ENCODE measurements at regions not wholly inside any gene's neighbourhood (a gene's known extent, or its start where the extent isn't known, plus 50 kb on each side); places are given as distances from the start of the nearest gene placed in this dataset.
"Not testable (repeated sequence)": the region's sequence is repeated elsewhere in the genome, so short reads cannot be mapped to it uniquely, and the experiment has no call there.

DNA sequence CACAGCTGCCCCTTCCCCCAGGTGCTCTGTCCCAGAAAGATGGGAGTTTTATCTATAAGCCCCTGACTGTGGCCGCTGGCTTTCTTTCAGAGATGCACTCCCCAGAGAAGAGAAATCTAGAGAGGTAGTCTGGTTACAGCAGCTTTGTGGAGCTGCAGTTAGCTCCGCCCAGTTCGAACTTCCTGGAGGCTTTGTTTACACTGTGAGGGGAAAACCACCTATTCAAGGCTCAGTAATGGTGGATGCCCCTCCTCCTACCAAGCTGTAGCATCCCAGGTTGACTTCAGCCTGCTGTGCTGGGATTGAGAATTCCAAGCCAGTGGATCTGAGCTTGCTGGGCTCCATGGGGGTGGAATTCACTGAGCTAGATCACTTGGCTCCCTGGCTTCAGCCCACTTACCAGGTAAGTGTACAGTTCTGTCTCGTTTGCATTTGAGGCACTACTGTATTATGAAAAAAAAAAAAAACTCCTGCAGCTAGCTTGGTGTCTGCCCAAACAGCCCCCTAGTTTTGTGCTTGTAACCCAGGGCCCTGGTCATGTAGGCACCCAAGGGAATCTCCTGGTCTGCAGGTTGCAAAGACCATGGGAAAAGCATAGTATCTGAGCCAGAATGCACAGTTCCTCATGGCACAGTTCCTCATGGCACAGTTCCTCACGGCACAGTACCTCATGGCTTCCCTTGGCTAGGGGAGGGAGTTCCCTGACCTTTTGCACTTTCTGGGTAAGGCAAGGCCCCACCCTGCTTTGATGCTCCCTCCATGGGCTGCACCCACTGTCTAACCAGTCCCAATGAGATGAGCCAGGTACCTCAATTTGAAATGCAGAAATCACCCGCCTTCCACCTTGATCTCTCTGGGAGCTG is 275.0 kb downstream of the CENPW start:
- DNase-seq = no peak

DNA sequence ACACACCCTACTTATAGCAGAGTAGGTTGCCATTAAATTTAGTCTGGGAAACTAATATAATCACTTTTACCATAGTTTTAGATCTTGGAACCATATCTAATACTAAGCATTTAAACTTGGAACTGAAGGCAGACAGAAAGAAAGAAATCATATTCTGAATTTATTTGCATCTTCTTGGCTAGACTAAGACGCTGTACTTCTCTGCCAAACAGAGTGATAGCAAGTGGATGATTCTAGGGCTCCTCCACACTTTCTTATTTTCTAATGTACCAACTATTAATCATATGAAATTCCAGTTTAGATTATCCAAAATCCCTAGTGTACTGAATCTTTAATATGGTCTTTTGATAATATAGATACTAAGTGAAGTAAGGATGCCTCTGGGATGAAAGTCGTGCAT is 277.0 kb downstream of the CENPW start:
- DNase-seq = no peak

DNA sequence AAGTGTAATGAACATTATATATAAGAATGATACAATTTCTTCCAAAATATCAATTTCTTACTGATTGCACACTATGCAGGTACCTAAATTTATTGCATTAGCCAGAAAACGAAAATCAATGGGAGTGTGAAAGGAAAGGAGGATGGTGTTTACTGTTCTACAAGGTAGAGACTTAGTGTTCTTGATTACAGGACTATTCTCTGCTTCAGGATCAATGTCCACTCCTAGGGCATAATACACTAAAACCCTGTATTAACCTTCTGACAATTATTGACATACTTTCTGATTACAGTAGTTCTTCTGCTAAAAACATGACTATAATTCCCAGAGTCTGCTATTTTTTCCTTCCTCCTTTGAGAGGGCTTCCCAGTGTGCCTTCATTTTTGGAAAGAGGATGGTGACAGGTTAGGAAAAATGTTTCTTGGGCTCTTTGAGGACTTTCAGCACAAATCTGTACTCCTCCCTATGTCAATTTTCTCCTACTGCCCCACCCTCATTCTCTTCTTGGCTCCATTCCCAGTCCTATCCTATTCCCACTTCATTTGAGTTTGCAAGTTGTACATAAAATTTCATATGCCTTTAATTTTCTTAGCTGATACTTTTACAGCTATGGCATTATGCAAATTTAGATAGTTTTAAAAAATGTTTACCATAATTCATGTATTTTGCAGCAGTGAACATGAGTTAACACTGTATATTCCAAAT is 278.9 kb downstream of the CENPW start:
- peak in 1 of 2 experiments; percentile 1 for DNase-seq

DNA sequence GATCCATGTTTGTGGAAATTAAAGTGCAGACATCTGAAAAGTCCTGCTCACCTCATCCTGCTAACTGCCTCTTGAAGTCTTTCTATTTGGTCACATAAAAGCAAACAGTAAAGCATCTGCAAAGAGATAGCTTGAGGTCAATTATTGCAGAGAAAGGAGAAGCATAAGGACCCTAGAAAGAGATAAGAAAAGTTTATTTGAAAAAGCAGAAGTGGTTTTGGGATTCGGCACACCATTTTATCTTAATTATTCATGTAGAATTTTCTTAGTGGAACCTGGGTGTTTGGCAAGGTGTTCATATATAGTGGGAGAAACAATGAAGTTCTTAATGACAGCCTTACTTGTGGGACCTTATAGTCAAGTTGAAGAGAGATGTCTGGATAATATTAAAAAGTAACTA is 280.8 kb downstream of the CENPW start:
- DNase-seq = peak in 1 of 2 experiments; percentile 24

DNA sequence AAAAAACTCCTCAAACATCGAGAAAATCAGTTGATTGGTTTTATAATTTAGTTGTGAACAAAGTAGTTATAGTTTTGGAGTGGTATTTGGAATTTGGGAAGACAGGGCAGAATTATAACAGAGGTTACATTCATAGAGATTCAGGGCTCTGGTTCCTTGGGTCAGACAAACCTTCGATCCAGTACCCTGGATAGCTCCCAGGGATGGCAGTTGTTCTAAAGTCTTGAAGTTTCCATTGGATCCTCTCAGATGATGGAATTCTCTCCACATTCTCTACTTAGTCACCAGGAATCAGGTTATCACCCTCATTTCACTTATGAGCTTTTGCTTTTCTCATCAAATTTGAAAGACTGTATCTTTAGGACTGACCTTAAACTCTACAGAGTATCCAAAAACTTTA is 285.1 kb downstream of the CENPW start:
- no peak for DNase-seq

DNA sequence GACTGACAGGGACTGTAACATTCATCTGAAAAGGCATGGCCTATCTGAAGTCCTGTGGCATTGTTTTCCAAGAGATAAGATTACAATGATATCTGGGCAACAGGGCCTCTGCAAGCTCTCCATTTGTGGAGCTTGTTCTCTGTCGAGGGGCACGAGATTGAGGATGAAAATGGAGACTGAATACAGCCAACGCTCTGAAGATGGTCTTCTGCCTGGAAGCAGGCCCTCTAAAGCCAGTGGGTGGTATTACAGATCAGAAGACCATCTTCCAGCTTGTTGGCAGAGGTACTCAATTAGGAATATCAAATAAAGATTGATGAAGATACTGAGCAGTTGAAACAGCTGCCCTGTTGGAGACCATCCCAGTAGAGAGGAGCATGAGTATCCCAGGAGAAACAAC is 288.2 kb downstream of the CENPW start:
- no peak for DNase-seq

DNA sequence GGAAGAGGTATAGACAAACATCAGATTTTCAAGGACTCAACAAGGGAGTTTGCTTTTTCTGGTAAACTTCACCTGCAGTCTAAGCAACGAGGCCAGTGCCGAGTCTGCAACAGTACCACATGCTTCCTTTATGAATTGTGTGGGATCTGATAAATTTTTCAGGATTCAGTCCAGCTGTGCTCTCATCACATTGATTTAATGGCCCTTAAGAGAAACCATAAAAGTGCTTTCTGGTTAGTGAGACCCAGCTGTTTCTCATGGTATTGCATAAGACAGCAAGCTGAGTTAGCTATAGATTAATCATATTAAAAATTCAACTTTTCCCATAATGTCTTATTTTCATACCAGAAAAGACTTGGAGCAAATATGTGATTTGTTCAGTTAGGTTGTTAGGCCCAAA is 291.4 kb downstream of the CENPW start:
- no peak for DNase-seq

DNA sequence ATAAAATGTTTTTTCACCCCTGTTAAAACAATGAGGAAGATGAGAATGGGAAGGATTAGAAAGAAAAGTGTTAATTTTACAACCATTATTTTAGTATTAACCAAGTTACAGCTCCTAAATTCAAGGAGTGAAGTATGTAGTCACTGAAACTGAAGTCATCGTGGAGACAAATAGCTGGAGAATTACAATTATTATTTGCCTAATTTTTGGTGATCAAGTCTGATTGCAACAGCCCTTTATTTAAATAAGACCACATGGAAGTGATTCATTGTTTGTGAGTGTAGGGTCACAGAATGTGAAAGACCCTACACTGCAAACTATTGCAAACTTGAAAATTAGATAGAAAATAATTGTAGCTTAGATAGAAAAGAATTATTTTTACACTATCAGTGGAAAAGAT is 292.4 kb downstream of the CENPW start:
- DNase-seq = no peak

DNA sequence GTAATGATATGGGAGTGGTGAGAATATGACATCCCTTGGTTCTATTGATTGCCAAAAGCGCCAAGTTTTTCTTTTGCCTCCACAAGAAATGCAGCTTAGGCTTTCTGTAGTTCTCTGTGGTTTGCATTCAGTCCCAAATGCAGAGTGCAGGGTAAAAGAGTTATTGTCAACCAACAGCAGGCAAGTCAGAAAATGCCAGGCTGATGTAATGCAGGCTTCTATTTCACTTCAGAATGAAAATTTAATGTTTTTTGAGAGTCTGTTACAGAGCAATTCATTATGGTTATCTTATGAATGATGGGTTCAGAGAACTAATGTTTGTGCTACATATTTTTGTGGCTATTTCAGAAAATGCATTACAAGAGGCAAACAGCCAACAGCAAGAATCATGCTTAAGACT is 293.5 kb downstream of the CENPW start:
- DNase-seq = no peak

DNA sequence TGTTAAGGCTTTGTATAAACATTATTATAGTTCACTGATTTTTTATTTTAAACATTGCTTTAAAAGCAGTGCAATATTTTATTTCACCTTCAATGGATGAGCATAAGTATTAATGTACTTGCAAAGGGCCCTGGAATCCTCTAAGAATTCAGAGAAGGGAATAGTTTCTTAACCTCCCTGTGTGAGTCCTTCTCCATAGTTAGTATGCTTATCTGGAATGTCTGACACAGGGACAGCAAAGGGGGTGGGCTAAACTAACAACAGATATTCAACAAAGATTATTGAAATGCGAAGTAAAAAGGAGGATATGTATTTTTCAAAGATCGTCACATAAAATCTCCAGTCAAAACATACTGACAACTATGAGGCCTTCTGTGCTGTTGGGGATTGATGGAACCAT is 300.4 kb downstream of the CENPW start:
- DNase-seq = no peak

DNA sequence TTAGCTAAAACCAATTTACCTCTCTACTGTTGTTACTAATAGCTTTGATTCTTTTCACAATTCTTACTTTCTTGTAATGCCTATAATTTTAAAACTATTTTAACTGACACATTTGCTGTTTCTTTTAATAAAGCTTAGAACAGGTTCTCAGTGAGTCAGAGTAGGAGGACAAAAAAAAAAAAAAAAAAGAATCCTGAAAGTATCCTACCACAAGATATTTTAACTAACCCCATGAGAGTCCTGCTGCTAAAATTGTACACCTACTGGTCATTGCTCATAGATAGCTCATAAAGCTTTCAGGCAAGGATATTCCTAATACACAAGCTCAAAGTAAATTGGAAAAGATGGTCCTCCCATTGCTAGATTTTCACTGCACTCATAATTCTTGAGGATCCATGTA is 301.0 kb downstream of the CENPW start:
- no peak for DNase-seq

DNA sequence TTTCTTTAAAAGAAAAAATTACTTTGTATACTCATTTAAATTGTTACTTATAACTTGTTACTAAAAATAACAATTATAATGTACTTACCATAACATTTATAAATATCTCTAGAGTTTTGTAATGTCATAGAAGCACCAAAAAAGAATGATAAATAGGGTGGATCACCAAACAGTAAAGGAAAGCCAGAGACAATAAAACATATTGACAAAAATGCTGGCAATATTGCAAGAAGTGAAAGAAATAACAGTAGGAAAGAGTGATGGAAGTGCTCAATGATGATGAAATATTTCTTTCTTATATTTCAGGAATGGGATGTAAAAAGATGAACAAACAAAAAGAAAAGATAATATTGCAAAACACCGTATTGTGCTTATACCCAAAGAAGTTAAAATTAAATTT is 301.7 kb downstream of the CENPW start:
- no peak for DNase-seq

DNA sequence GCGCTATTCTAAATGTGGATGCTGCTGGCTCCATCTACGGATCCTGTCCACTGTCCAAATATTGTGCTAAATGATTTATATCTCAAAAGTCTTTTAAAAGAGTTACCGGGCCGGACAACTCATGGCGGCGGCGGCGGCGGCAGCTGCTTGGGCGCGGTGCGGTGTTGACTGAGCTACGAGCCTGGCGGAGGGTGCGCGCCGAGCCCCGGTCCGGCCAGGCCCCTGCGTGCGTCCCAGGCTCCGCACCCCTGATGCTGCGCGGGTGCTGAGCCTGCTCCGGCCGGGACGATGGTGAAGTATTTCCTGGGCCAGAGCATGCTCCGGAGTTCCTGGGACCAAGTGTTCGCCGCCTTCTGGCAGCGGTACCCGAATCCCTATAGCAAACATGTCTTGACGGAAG is 303.4 kb downstream of the CENPW start:
- DNase-seq = no peak

DNA sequence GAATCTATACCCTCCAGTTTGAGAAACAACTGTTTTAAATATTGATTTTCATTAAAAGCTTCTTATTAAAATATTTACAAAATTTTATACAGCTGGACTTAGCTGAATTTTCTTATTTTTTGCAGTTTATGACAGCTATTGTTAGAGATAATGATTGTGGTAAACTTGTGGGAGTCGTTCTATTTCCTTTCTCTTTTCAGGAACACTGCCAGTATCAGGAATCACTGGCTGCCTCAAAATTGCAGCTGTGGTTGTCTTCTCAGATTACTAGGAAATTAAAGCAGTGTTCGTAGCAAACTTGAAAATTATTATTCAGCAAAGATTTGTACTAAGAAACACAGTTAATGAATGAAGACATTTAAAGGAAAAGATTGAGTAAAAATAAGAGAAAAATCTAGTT is 311.0 kb downstream of the CENPW start:
- DNase-seq = no peak

DNA sequence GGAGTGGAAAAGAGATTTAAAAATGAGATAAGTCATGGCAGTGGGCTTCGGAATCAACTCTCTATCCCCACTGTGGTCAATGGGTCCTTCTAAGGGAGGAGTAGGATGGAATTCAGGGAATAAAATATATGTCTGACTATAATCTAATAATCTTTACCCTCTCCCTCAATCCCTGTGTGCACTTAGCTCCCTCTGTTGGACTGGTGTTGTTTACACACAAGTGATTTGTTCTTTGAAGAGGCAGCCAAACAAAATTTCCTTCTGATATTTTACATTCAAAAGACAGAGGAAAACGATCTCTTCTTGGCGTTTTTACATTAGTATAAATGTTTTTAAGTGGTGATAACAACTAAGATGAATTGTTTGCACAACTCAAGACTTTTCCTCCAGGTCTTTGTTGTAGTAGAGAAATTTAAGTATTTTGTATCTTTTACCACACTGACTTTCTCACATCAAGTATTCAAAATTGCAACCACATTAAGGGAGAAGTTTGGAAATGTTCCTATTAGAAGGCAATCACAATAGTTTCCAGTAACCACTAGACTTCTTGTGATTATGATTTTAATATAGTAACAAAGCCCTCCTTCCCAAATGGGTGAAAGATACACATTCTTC is 317.8 kb downstream of the CENPW start:
- no peak for DNase-seq

DNA sequence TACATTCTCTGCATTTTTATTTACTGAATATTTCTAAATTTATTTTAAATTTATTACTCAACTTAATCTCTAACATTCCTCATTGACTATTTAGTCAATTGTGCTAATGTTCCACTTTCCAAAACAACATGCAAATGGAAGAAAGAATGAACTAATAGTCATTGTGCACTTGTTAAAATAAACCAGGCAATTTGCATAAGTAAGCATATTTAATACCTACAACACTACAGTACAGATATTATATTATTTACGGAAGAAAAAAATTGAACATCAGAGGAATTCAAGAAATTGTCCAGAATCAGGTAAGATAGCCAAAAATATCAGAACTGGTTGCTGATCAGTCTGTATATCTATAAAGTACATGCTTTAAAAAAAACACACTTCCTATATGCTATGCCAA is 320.5 kb downstream of the CENPW start:
- DNase-seq = no peak

DNA sequence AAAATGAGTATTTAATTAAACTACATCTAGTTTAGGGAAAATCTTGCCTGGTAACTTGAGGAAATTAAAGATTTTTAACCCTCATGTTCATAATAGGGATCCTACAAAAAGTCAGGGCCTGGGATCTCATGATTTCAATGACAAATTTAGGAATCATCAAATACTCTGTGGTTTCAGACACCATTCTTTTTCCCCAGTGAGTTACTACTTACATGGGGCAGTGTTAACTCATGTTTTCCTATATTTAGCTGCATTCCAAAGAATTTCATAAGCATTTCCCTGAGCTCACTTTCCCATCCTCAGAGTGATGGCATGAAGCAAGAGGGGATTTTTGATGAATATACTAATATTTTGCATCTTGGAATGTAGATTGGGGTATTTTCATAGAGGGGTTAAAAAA is 321.7 kb downstream of the CENPW start:
- DNase-seq = no peak

DNA sequence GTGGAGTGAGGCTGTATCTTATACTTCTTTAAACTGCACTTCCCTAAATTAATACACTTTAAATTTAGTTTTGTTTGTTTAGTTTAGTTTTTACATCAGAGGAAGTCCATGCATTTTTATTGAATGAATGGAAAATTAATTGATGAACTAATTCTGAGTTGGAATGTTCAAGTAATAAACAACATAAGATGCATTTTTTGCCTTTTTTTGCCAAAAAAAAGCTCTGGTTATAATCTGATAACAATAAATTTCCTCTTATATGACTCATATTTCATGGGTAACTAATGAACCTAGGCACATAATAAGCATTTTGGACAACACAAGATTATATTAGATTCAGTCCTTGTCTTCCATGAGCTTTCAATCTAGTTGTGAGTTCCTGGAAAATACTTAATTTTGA is 323.1 kb downstream of the CENPW start:
- DNase-seq = no peak

DNA sequence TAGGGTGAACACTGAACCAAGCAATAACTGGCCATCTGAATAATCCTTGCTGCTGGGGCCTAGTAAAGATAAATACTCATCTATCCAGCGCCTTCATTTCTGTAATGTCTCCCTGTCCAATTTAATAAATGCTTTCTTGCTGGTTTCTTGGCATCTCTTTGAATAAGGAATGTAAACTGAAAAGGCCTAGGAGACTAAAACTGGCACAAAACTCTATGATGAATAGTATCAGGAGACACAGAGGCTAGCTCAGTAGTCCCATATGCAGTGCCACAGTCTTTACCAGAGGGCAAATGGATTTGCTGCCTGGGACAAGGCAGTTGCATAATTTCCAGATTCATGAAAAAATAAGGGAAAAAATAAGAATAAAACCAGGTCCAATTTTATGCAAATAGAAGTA is 324.4 kb downstream of the CENPW start:
- DNase-seq = no peak

DNA sequence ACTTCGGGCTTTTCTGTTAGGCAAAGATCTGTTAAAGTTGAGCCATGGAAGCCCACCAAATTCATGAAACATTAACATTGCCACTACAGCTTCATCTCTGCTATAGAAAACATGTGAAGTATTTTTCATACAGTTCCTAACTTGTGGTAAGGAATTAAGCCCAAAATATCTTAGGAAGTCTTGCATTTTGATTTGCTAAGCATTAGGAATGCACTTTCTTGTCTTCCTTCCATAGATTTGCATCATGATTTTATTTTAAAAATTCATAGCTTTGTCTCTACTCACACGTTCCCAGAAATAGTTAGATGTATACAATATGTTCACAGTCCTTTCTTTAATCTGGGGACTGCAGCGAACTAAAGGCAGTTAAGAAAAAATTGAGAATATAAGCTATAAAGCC is 325.6 kb downstream of the CENPW start:
- DNase-seq = no peak

DNA sequence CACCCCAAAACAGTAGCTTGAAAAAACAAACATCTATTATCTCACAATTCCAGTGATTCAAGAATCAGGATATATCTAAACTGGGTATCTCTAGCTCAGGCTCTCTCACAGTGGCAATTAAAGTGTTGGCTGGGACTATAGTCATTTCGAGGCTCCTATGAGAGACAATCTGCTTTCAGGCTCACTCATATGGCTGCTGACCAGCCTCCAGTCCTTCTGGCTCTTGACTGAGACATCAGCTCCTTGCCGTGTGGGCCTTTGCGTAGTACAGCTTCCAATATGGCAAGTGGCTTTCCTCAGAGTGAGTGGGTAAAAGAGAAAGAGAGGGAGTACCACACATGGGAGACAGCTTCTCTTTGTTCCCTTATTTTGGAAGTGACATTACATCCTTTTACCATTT is 327.2 kb downstream of the CENPW start:
- DNase-seq = no peak

DNA sequence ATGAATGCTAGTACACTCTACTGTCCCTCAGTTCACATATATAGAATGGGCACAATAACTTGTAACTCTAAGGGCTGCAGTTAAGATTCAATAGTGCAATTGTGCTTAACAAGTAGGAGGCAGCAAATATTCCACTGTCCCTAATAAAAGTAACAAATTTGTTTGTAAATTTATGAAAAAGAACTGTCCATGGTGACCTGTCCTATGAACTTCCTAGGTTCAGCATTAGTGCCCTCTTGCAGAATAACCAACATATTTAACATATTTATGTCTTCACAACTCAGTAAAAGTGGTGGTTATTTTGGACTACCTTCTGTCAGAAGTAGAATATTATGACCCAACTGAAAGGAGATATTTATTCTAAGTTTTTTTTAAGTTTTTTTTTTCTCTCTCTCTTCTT is 327.8 kb downstream of the CENPW start:
- no peak for DNase-seq

DNA sequence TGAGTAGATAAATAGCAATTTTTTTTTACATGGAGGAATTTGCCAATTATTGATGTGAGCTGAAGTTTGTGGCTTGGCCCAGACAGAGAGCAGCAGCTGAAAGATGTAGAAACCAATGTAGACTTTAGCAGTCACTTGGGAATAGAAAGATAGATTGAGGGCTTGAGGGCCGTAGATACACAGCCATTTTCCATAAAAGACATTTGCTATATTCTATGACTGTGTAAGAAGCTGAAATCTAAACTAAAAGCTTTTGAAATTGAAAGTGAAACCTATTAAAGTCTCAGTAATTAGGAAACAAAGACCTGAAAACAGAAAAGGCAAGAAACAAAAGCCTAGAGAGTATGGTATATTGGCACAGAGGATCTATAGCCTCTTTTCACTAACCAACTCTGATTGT is 332.7 kb downstream of the CENPW start:
- no peak for DNase-seq

DNA sequence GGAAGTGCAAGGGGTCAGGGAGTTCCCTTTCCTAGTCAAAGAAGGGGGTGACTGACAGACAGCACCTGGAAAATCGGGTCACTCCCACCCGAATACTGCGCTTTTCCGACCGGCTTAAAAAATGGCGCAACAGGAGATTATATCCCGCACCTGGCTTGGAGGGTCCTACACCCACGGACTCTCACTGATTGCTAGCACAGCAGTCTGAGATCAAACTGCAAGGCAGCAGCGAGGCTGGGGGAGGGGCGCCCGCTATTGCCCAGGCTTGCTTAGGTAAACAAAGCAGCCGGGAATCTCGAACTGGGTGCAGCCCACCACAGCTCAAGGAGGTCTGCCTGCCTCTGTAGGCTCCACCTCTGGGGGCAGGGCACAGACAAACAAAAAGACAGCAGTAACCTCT is 333.8 kb downstream of the CENPW start:
- DNase-seq = not testable (repeated sequence)
